ENCODE measurements at regions not wholly inside any gene's neighbourhood (a gene's known extent, or its start where the extent isn't known, plus 50 kb on each side); places are given as distances from the start of the nearest gene placed in this dataset.

GRCh38 chr7:81414411-81414810 lies 355.4 kb downstream of the HGF start:
- TF ChIP-seq POLR2AphosphoS5 (IDR thresholded peaks at IDR 0.05; ENCODE audit: low read depth, low read length) (no peak), SIN3A (IDR thresholded peaks at IDR 0.05; ENCODE audit: borderline replicate concordance, insufficient read depth, low read length) (no peak), TAF1 (IDR thresholded peaks at IDR 0.05; ENCODE audit: borderline replicate concordance, insufficient read depth, low read length) (no peak), FOXP2 (optimal IDR thresholded peaks at IDR 0.05; ENCODE audit: borderline replicate concordance, extremely low read depth, extremely low read length, insufficient read depth) (no peak)
- TF ChIP-seq, protein P1, sequence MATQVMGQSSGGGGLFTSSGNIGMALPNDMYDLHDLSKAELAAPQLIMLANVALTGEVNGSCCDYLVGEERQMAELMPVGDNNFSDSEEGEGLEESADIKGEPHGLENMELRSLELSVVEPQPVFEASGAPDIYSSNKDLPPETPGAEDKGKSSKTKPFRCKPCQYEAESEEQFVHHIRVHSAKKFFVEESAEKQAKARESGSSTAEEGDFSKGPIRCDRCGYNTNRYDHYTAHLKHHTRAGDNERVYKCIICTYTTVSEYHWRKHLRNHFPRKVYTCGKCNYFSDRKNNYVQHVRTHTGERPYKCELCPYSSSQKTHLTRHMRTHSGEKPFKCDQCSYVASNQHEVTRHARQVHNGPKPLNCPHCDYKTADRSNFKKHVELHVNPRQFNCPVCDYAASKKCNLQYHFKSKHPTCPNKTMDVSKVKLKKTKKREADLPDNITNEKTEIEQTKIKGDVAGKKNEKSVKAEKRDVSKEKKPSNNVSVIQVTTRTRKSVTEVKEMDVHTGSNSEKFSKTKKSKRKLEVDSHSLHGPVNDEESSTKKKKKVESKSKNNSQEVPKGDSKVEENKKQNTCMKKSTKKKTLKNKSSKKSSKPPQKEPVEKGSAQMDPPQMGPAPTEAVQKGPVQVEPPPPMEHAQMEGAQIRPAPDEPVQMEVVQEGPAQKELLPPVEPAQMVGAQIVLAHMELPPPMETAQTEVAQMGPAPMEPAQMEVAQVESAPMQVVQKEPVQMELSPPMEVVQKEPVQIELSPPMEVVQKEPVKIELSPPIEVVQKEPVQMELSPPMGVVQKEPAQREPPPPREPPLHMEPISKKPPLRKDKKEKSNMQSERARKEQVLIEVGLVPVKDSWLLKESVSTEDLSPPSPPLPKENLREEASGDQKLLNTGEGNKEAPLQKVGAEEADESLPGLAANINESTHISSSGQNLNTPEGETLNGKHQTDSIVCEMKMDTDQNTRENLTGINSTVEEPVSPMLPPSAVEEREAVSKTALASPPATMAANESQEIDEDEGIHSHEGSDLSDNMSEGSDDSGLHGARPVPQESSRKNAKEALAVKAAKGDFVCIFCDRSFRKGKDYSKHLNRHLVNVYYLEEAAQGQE (IDR thresholded peaks at IDR 0.05; ENCODE audit: insufficient read depth in 1 of 2, low read depth in 2 of 2, low read length in 2 of 2): no peak

DNA sequence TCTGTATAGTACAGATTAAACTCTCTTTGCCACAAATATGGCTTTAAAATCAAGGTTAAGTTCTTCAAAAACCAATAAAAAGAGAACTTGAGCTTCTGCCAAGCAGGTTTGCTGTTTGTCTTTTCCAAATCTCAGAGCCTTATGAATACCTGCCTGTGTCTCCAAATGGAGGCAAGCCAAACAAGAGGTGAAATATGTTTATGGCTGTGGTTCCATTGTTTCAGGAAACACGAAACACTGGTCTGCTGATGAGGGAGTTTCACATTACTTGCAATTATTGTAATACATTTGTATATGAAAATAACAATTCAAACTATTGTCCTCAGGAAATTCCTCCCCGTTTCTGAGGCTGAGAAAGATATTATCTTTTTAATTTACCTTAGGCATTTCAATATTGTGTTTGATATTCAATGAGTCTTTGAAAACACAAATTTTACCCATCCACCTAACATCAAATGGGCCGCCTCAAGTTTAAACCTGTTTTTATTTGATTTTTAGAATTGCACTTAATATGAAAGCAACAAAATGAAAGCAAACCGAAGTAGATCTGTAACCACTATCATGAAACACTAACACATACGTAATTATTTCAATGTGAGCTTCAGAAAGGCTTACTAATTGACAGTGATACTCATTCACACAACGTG lies 359.3 kb downstream of the HGF start:
- TF ChIP-seq, protein P1 (IDR thresholded peaks at IDR 0.05; ENCODE audit: insufficient read depth in 1 of 2, low read depth in 2 of 2, low read length in 2 of 2): no peak
- TF ChIP-seq POLR2AphosphoS5 (IDR thresholded peaks at IDR 0.05; ENCODE audit: low read depth, low read length): no peak
- no peak for TF ChIP-seq FOXP2 (optimal IDR thresholded peaks at IDR 0.05; ENCODE audit: borderline replicate concordance, extremely low read depth, extremely low read length, insufficient read depth)
- TF ChIP-seq TAF1 (IDR thresholded peaks at IDR 0.05; ENCODE audit: borderline replicate concordance, insufficient read depth, low read length): no peak

GRCh38 chr7:81408728-81409127 lies 361.1 kb downstream of the HGF start:
- no peak for TF ChIP-seq FOXP2 (optimal IDR thresholded peaks at IDR 0.05; ENCODE audit: borderline replicate concordance, extremely low read depth, extremely low read length, insufficient read depth)
- TF ChIP-seq SIN3A (IDR thresholded peaks at IDR 0.05; ENCODE audit: borderline replicate concordance, insufficient read depth, low read length): no peak
- no peak for TF ChIP-seq TAF1 (IDR thresholded peaks at IDR 0.05; ENCODE audit: borderline replicate concordance, insufficient read depth, low read length)

DNA sequence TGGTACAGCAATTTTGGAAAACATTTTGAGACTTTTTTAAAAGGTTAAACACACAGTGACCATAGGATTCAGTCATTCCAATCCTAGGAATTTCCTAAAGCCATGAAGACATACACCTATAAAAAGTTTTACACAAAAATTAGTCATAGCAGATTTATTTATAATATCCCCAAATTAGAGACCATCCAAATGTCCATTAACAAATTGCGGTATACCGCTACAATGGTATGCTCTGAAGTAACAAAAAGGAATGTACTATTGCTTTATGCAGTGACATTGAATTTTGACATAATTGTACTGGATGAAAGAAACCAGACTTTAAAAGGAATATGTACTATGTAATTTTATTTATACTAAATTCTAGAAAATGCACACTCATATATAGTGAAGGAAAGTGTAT lies 362.8 kb downstream of the HGF start:
- TF ChIP-seq POLR2AphosphoS5 (IDR thresholded peaks at IDR 0.05; ENCODE audit: low read depth, low read length) (no peak), TAF1 (IDR thresholded peaks at IDR 0.05; ENCODE audit: borderline replicate concordance, insufficient read depth, low read length) (no peak), FOXP2 (optimal IDR thresholded peaks at IDR 0.05; ENCODE audit: borderline replicate concordance, extremely low read depth, extremely low read length, insufficient read depth) (no peak), SIN3A (IDR thresholded peaks at IDR 0.05; ENCODE audit: borderline replicate concordance, insufficient read depth, low read length) (no peak)
- TF ChIP-seq, protein P1 (IDR thresholded peaks at IDR 0.05; ENCODE audit: insufficient read depth in 1 of 2, low read depth in 2 of 2, low read length in 2 of 2): no peak

DNA sequence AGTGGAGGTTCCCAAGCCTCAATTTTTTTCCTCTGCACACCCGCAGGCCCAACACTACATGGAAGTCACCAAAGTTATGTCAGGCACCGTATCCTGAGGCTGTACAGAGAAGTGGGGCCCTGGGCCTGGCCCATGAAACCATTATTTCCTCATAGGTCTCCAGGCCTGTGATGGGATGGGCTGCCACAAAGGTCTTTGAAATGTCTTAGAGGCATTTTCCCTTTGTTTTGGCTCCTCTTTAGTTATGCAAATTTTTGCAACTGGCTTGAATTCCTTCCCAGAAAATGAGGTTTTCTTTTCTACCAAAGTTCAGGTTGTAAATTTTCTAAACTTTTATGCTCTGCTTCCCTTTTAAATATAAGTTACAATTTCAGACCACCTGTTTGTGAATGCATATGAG lies 365.2 kb downstream of the HGF start:
- TF ChIP-seq SIN3A (IDR thresholded peaks at IDR 0.05; ENCODE audit: borderline replicate concordance, insufficient read depth, low read length): no peak
- TF ChIP-seq FOXP2 (optimal IDR thresholded peaks at IDR 0.05; ENCODE audit: borderline replicate concordance, extremely low read depth, extremely low read length, insufficient read depth): no peak
- no peak for TF ChIP-seq POLR2AphosphoS5 (IDR thresholded peaks at IDR 0.05; ENCODE audit: low read depth, low read length)
- TF ChIP-seq TAF1 (IDR thresholded peaks at IDR 0.05; ENCODE audit: borderline replicate concordance, insufficient read depth, low read length): no peak
- TF ChIP-seq, protein P1 (IDR thresholded peaks at IDR 0.05; ENCODE audit: insufficient read depth in 1 of 2, low read depth in 2 of 2, low read length in 2 of 2): no peak

Measured in PFSK-1 (cell line).